ENCODE measurements at regions not wholly inside any gene's neighbourhood (a gene's known extent, or its start where the extent isn't known, plus 50 kb on each side); places are given as distances from the start of the nearest gene placed in this dataset.

DNA sequence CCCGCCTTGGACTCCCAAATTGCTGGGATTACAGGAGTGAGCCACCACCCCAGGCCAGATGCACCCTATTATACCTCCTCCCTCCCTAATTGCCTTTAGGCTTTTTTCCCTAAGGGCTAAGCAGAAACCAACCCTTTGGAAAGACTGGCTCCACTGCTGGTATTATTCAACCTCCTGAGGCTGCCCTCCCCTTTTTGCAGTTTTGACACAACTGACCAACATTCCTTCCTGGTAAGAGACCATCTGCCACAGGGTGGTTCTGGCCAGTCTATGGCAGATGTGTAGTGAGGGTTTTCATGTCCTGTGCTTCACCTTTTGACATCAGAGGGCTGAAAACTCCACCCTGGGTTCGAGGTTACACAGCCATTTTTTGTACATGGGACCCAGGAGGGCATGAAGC lies 1785.3 kb upstream of the CELF4 start:
- TF ChIP-seq, protein P1, sequence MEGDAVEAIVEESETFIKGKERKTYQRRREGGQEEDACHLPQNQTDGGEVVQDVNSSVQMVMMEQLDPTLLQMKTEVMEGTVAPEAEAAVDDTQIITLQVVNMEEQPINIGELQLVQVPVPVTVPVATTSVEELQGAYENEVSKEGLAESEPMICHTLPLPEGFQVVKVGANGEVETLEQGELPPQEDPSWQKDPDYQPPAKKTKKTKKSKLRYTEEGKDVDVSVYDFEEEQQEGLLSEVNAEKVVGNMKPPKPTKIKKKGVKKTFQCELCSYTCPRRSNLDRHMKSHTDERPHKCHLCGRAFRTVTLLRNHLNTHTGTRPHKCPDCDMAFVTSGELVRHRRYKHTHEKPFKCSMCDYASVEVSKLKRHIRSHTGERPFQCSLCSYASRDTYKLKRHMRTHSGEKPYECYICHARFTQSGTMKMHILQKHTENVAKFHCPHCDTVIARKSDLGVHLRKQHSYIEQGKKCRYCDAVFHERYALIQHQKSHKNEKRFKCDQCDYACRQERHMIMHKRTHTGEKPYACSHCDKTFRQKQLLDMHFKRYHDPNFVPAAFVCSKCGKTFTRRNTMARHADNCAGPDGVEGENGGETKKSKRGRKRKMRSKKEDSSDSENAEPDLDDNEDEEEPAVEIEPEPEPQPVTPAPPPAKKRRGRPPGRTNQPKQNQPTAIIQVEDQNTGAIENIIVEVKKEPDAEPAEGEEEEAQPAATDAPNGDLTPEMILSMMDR (IDR thresholded peaks at IDR 0.05): no peak
- TF ChIP-seq POLR2A (IDR thresholded peaks at IDR 0.05) (no peak), POLR2AphosphoS5 (IDR thresholded peaks at IDR 0.05) (no peak)
